ENCODE measurements at regions not wholly inside any gene's neighbourhood (a gene's known extent, or its start where the extent isn't known, plus 50 kb on each side); places are given as distances from the start of the nearest gene placed in this dataset.

DNA sequence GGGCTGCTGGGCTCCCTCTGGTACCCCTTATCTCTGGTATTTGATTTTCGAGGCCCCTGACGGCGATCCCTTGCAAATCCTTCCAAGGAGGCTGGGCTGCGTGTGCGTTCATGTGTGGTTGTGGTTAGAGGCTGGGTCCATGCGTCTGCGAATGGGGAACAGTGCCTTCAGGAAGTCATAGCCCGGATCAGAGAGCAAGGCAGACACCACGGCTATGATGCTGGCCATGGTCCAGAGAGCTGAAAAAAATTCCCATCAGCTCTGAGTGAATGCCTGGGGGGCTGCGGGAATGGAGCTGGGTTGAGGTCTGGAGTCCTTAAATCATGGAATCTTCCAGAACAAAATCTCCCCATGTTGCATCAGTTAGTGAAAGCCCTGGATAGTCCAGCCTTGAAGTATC is 145.5 kb downstream of the ACKR3 start:
- TF ChIP-seq, protein P1, sequence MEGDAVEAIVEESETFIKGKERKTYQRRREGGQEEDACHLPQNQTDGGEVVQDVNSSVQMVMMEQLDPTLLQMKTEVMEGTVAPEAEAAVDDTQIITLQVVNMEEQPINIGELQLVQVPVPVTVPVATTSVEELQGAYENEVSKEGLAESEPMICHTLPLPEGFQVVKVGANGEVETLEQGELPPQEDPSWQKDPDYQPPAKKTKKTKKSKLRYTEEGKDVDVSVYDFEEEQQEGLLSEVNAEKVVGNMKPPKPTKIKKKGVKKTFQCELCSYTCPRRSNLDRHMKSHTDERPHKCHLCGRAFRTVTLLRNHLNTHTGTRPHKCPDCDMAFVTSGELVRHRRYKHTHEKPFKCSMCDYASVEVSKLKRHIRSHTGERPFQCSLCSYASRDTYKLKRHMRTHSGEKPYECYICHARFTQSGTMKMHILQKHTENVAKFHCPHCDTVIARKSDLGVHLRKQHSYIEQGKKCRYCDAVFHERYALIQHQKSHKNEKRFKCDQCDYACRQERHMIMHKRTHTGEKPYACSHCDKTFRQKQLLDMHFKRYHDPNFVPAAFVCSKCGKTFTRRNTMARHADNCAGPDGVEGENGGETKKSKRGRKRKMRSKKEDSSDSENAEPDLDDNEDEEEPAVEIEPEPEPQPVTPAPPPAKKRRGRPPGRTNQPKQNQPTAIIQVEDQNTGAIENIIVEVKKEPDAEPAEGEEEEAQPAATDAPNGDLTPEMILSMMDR (IDR thresholded peaks at IDR 0.05), result no peak
- TF ChIP-seq POLR2A (IDR thresholded peaks at IDR 0.05) (no peak), POLR2AphosphoS5 (IDR thresholded peaks at IDR 0.05) (no peak), EP300 (IDR thresholded peaks at IDR 0.05) (no peak)
